Esophagus muscularis mucosa (tissue), 4 donors: ENCODE measurements at regions not wholly inside any gene's neighbourhood (a gene's known extent, or its start where the extent isn't known, plus 50 kb on each side); places are given as distances from the start of the nearest gene placed in this dataset.

ENCODE experiments used
- DNase-seq: peaks from one replicate; pipeline ENCODE4 v3.0.0-alpha.2; 2017; ENCODE audit errors: extremely low spot score
- H3K27ac ChIP-seq, 4 donors: fragments of 200-600 bp; sonication (generic); replicated peaks in 1 of 4; 1 replicate in 3 of 4; 2 replicates in 1 of 4; pipeline ENCODE4 v1.5.1; 2016 to 2019; ENCODE audit warnings: mild to moderate bottlenecking in 1 of 4
- H3K27me3 ChIP-seq, 4 donors: fragments of 200-600 bp; sonication (generic); one replicate each; pipeline versions ENCODE4 v1.5.1 to v1.6.0; 2016 to 2019
- H3K36me3 ChIP-seq, 4 donors: fragments of 200-600 bp; sonication (generic); one replicate each; pipeline ENCODE4 v1.5.1; 2016 to 2019
- H3K4me1 ChIP-seq, 4 donors: fragments of 200-600 bp; sonication (generic); one replicate each; pipeline ENCODE4 v1.5.1; 2016 to 2019
- H3K4me3 ChIP-seq, 4 donors: fragments of 200-600 bp; sonication (generic); 1 replicate in 2 of 4; 2 replicates in 2 of 4; pipeline ENCODE4 v1.5.1; 2016 to 2019; ENCODE audit warnings: mild to moderate bottlenecking in 4 of 4, moderate library complexity in 1 of 4
- H3K9me3 ChIP-seq, 4 donors: fragments of 200-600 bp; sonication (generic); 1 replicate in 3 of 4; 2 replicates in 1 of 4; pipeline ENCODE4 v1.5.1; 2016 to 2019
- CTCF ChIP-seq, 3 experiments: fragments of 200-600 bp in 2 of 3; fragments of 450-650 bp in 1 of 3; sonication (generic) in 2 of 3; IDR thresholded peaks; one replicate each; pipeline ENCODE4 v1.5.1; 2017 to 2019; ENCODE audit warnings: antibody characterized with exemption in 3 of 3, mild to moderate bottlenecking in 2 of 3, moderate library complexity in 1 of 3
- EP300 ChIP-seq: sonication (generic); formaldehyde crosslinking; IDR thresholded peaks from one replicate; pipeline ENCODE4 v1.6.1; 2017; ENCODE audit warnings: antibody characterized with exemption
- POLR2A ChIP-seq: fragments of 450-650 bp; IDR thresholded peaks from one replicate; pipeline ENCODE4 v1.6.1; 2017; ENCODE audit warnings: antibody characterized with exemption, moderate library complexity, mild to moderate bottlenecking, low read depth
- POLR2AphosphoS5 ChIP-seq, 2 donors: sonication (generic); formaldehyde crosslinking; IDR thresholded peaks; one replicate each; pipeline ENCODE4 v1.6.1; 2017; ENCODE audit warnings: antibody characterized with exemption in 2 of 2
- WGBS: methylation state at CpG from one replicate; pipeline ENCODE4 v1.1.5; 2018; 5-methylcytosine and 5-hydroxymethylcytosine counted together
- intact Hi-C: fragments of 100-400 bp; cut with DNase I; formaldehyde crosslinking; loops from one replicate; pipeline ENCODE4 v1.15.1; 2023
- small RNA-seq, 3 donors: library from RNA; depleted of rRNA; stranded (forward); fragments of <200 nt; gene quantifications; one replicate each; pipeline ENCODE3, GENCODE V24; 2016

GRCh38 chr5:34604119-34604675 is 51.9 kb upstream of the RAI14 start:
- intact Hi-C loops: no loop called here

GRCh38 chr5:34606101-34606500 is 50.0 kb upstream of the RAI14 start:
- H3K4me1 ChIP-seq: peaks cover 5 to 17% (median 16%) of the 10 kb centered on the region in 4 donors
- intact Hi-C loops: no loop called here
- WGBS: 86% methylated on average over 4 of the region's 4 CpGs
- no peak overlapping the region for H3K27ac ChIP-seq
- DNase-seq: no peak
- no peaks in the 10 kb centered on the region for H3K36me3 ChIP-seq
- H3K4me3 ChIP-seq: no peak overlapping the region
- no peaks in the 10 kb centered on the region for H3K9me3 ChIP-seq
- no peaks in the 10 kb centered on the region for H3K27me3 ChIP-seq
- TF ChIP-seq POLR2AphosphoS5 (IDR thresholded peaks at IDR 0.05) (no peak), CTCF (IDR thresholded peaks at IDR 0.05) (no peak)

More at GRCh38 chr5:34604119-34604675, 51.9 kb upstream of the RAI14 start:
- WGBS: 59% methylated on average over 1 of the region's 1 CpG
- TF ChIP-seq POLR2A (no peak), CTCF (IDR thresholded peaks at IDR 0.05) (no peak), POLR2AphosphoS5 (IDR thresholded peaks at IDR 0.05) (no peak), EP300 (no peak)
- no peak overlapping the region for H3K27ac ChIP-seq
- H3K27me3 ChIP-seq: no peaks in the 10 kb centered on the region
- no peaks in the 10 kb centered on the region for H3K36me3 ChIP-seq
- no peak overlapping the region for H3K4me3 ChIP-seq
- H3K9me3 ChIP-seq: no peaks in the 10 kb centered on the region
- no peak for DNase-seq
- peaks cover 0 to 12% (median 11%) of the 10 kb centered on the region in 4 donors for H3K4me1 ChIP-seq

Small RNA genes lying in the stretch of these regions (small RNA-seq; reads per million reads assigned to genes)
- 0 reads per million in 3 donors for gene AC139792.3
